CD4-positive, CD25-positive, alpha-beta regulatory T cell (primary cell): ENCODE measurements at regions not wholly inside any gene's neighbourhood (a gene's known extent, or its start where the extent isn't known, plus 50 kb on each side); places are given as distances from the start of the nearest gene placed in this dataset.

Source experiments
- ATAC-seq, 2 donors: fragments of 150-1000 bp; cut with Tn5 transposase; one replicate each; pipeline ENCODE4 v1.10.0; 2021; ENCODE audit warnings: low read depth in 2 of 2, moderate number of reproducible peaks in 2 of 2, moderate library complexity in 1 of 2
- DNase-seq, 3 donors: peaks; one replicate each; pipeline versions ENCODE4 v3.0.0 to v3.0.0-alpha.2; 2012 to 2022; ENCODE audit warnings: mixed read lengths in 1 of 3
- H3K27ac ChIP-seq: one replicate; pipeline ENCODE4 v1.7.0; 2013; ENCODE audit warnings: mild to moderate bottlenecking, low read length; ENCODE audit not compliant: insufficient read depth, poor library complexity, severe bottlenecking
- H3K27me3 ChIP-seq: one replicate; pipeline ENCODE4 v1.7.0; 2013; ENCODE audit warnings: low read length; ENCODE audit not compliant: control insufficient read depth, insufficient read depth
- H3K36me3 ChIP-seq: one replicate; pipeline ENCODE4 v1.7.0; 2013; ENCODE audit warnings: mild to moderate bottlenecking, low read length, moderate library complexity; ENCODE audit not compliant: control insufficient read depth, insufficient read depth
- H3K4me1 ChIP-seq: 2 replicates; pipeline ENCODE4 v1.7.0; 2013; ENCODE audit warnings: mild to moderate bottlenecking, low read length; ENCODE audit not compliant: insufficient read depth, control insufficient read depth, poor library complexity, severe bottlenecking
- H3K4me3 ChIP-seq: one replicate; pipeline ENCODE4 v1.7.0; 2013; ENCODE audit warnings: low read depth, mild to moderate bottlenecking, low read length, moderate library complexity
- H3K9me3 ChIP-seq, 2 experiments: 1 replicate in 1 of 2; 2 replicates in 1 of 2; pipeline ENCODE4 v1.7.0; 2013; ENCODE audit warnings: low read length in 2 of 2, mild to moderate bottlenecking in 1 of 2, moderate library complexity in 1 of 2; ENCODE audit not compliant: control insufficient read depth in 2 of 2
- H3K27ac Mint-ChIP-seq, 3 donors: one replicate each; pipeline ENCODE4 v1.8.0; 2020 to 2022; ENCODE audit warnings: mild to moderate bottlenecking in 3 of 3, mixed read lengths in 3 of 3, moderate library complexity in 2 of 3
- H3K27me3 Mint-ChIP-seq: one replicate; pipeline ENCODE4 v1.8.0; 2022; ENCODE audit warnings: mild to moderate bottlenecking, mixed read lengths
- H3K36me3 Mint-ChIP-seq: one replicate; pipeline ENCODE4 v1.8.0; 2020; ENCODE audit warnings: mixed read lengths
- H3K4me1 Mint-ChIP-seq, 4 donors: one replicate each; pipeline ENCODE4 v1.8.0; 2020 to 2022; ENCODE audit warnings: mixed read lengths in 4 of 4, mild to moderate bottlenecking in 1 of 4
- H3K4me3 Mint-ChIP-seq, 4 donors: one replicate each; pipeline ENCODE4 v1.8.0; 2020 to 2022; ENCODE audit warnings: mild to moderate bottlenecking in 4 of 4, mixed read lengths in 4 of 4, moderate library complexity in 3 of 4
- H3K9me3 Mint-ChIP-seq, 7 donors: one replicate each; pipeline ENCODE4 v1.8.0; 2020 to 2022; ENCODE audit warnings: mixed read lengths in 7 of 7, mild to moderate bottlenecking in 3 of 7, moderate library complexity in 2 of 7

- Mint-ChIP-seq H3K27ac (no peak overlapping the region), H3K9me3 (peaks cover 0 to 3% (median 0%) of the 10 kb centered on the region in 7 donors), H3K27me3 (peaks cover 19% of the 10 kb centered on the region), H3K4me1 (no peaks in the 10 kb centered on the region), H3K4me3 (no peak overlapping the region), H3K36me3 (no peaks in the 10 kb centered on the region)
- H3K4me1 ChIP-seq: no peaks in the 10 kb centered on the region
- H3K9me3 ChIP-seq: no peaks in the 10 kb centered on the region
- DNase-seq (no peak), ATAC-seq (no peak)
- H3K36me3 ChIP-seq: no peaks in the 10 kb centered on the region
- no peak overlapping the region for H3K27ac ChIP-seq
- H3K4me3 ChIP-seq: no peak overlapping the region
- no peaks in the 10 kb centered on the region for H3K27me3 ChIP-seq
Measured at GRCh38 chr7:96589038-96589437, 120.6 kb downstream of the SEM1 start.

- Mint-ChIP-seq H3K9me3 (peaks cover 1 to 4% (median 3%) of the 10 kb centered on the region in 7 donors), H3K27me3 (peaks cover 13% of the 10 kb centered on the region), H3K36me3 (no peaks in the 10 kb centered on the region), H3K4me3 (no peak overlapping the region), H3K27ac (no peak overlapping the region), H3K4me1 (no peaks in the 10 kb centered on the region)
- Histone ChIP-seq H3K27me3 (no peaks in the 10 kb centered on the region), H3K4me1 (no peaks in the 10 kb centered on the region), H3K9me3 (no peaks in the 10 kb centered on the region), H3K4me3 (no peak overlapping the region), H3K27ac (no peak overlapping the region), H3K36me3 (no peaks in the 10 kb centered on the region)
- DNase-seq (no peak), ATAC-seq (no peak)
Measured at GRCh38 chr7:96579119-96579518, 130.5 kb downstream of the SEM1 start.

GRCh38 chr7:96578606-96579005 is 131.0 kb downstream of the SEM1 start:
- Histone ChIP-seq H3K36me3 (no peaks in the 10 kb centered on the region), H3K4me1 (no peaks in the 10 kb centered on the region), H3K9me3 (no peaks in the 10 kb centered on the region), H3K4me3 (no peak overlapping the region), H3K27ac (no peak overlapping the region), H3K27me3 (no peaks in the 10 kb centered on the region)
- H3K4me1 Mint-ChIP-seq: no peaks in the 10 kb centered on the region
- peaks cover 1 to 4% (median 3%) of the 10 kb centered on the region in 7 donors for H3K9me3 Mint-ChIP-seq
- DNase-seq (no peak), ATAC-seq (no peak)
- no peaks in the 10 kb centered on the region for H3K36me3 Mint-ChIP-seq
- peaks cover 13% of the 10 kb centered on the region for H3K27me3 Mint-ChIP-seq
- no peak overlapping the region for H3K27ac Mint-ChIP-seq
- no peak overlapping the region for H3K4me3 Mint-ChIP-seq

GRCh38 chr7:96563409-96563808 is 146.2 kb downstream of the SEM1 start:
- Mint-ChIP-seq H3K4me3 (no peak overlapping the region), H3K36me3 (no peaks in the 10 kb centered on the region), H3K9me3 (peaks cover 0 to 3% (median 0%) of the 10 kb centered on the region in 7 donors), H3K27ac (no peak overlapping the region), H3K27me3 (no peaks in the 10 kb centered on the region), H3K4me1 (no peaks in the 10 kb centered on the region)
- ATAC-seq: no peak
- DNase-seq: no peak
- H3K4me3 ChIP-seq: no peak overlapping the region
- no peaks in the 10 kb centered on the region for H3K36me3 ChIP-seq
- H3K27ac ChIP-seq: no peak overlapping the region
- no peaks in the 10 kb centered on the region for H3K4me1 ChIP-seq
- H3K27me3 ChIP-seq: no peaks in the 10 kb centered on the region
- no peaks in the 10 kb centered on the region for H3K9me3 ChIP-seq

- no peaks in the 10 kb centered on the region for H3K27me3 ChIP-seq
- H3K4me1 Mint-ChIP-seq: no peaks in the 10 kb centered on the region
- H3K27me3 Mint-ChIP-seq: no peaks in the 10 kb centered on the region
- no peak overlapping the region for H3K4me3 Mint-ChIP-seq
- H3K36me3 ChIP-seq: no peaks in the 10 kb centered on the region
- ATAC-seq: no peak
- peaks cover 0 to 3% (median 0%) of the 10 kb centered on the region in 7 donors for H3K9me3 Mint-ChIP-seq
- no peak overlapping the region for H3K4me3 ChIP-seq
- H3K36me3 Mint-ChIP-seq: no peaks in the 10 kb centered on the region
- no peak overlapping the region for H3K27ac ChIP-seq
- no peaks in the 10 kb centered on the region for H3K4me1 ChIP-seq
- H3K27ac Mint-ChIP-seq: no peak overlapping the region
- no peak for DNase-seq
- H3K9me3 ChIP-seq: no peaks in the 10 kb centered on the region
Measured at GRCh38 chr7:96562966-96563365, 146.7 kb downstream of the SEM1 start.

- Histone ChIP-seq H3K9me3 (no peaks in the 10 kb centered on the region), H3K36me3 (no peaks in the 10 kb centered on the region), H3K27ac (no peak overlapping the region), H3K27me3 (no peaks in the 10 kb centered on the region), H3K4me1 (no peaks in the 10 kb centered on the region), H3K4me3 (no peak overlapping the region)
- peaks cover 0 to 3% (median 0%) of the 10 kb centered on the region in 7 donors for H3K9me3 Mint-ChIP-seq
- ATAC-seq: no peak
- H3K27ac Mint-ChIP-seq: no peak overlapping the region
- H3K4me3 Mint-ChIP-seq: no peak overlapping the region
- H3K36me3 Mint-ChIP-seq: no peaks in the 10 kb centered on the region
- DNase-seq: no peak
- no peaks in the 10 kb centered on the region for H3K4me1 Mint-ChIP-seq
- H3K27me3 Mint-ChIP-seq: no peaks in the 10 kb centered on the region
Measured at GRCh38 chr7:96562458-96562857, 147.2 kb downstream of the SEM1 start.

GRCh38 chr7:96561892-96562291 is 147.8 kb downstream of the SEM1 start:
- H3K9me3 Mint-ChIP-seq: peaks cover 0 to 3% (median 0%) of the 10 kb centered on the region in 7 donors
- no peak overlapping the region for H3K4me3 Mint-ChIP-seq
- DNase-seq (no peak), ATAC-seq (no peak)
- H3K27ac ChIP-seq: no peak overlapping the region
- H3K27ac Mint-ChIP-seq: no peak overlapping the region
- H3K27me3 ChIP-seq: no peaks in the 10 kb centered on the region
- H3K27me3 Mint-ChIP-seq: no peaks in the 10 kb centered on the region
- no peaks in the 10 kb centered on the region for H3K4me1 ChIP-seq
- H3K4me3 ChIP-seq: no peak overlapping the region
- H3K4me1 Mint-ChIP-seq: no peaks in the 10 kb centered on the region
- no peaks in the 10 kb centered on the region for H3K36me3 ChIP-seq
- no peaks in the 10 kb centered on the region for H3K36me3 Mint-ChIP-seq
- no peaks in the 10 kb centered on the region for H3K9me3 ChIP-seq

GRCh38 chr7:96558530-96558929 is 151.1 kb downstream of the SEM1 start:
- Histone ChIP-seq H3K27me3 (no peaks in the 10 kb centered on the region), H3K27ac (no peak overlapping the region), H3K9me3 (no peaks in the 10 kb centered on the region), H3K4me1 (no peaks in the 10 kb centered on the region), H3K4me3 (no peak overlapping the region), H3K36me3 (no peaks in the 10 kb centered on the region)
- Mint-ChIP-seq H3K27me3 (no peaks in the 10 kb centered on the region), H3K27ac (no peak overlapping the region), H3K4me1 (no peaks in the 10 kb centered on the region), H3K9me3 (peaks cover 0 to 3% (median 0%) of the 10 kb centered on the region in 7 donors), H3K4me3 (no peak overlapping the region), H3K36me3 (no peaks in the 10 kb centered on the region)
- ATAC-seq (no peak), DNase-seq (no peak)
